HG02870 (cell line): ENCODE measurements at regions not wholly inside any gene's neighbourhood (a gene's known extent, or its start where the extent isn't known, plus 50 kb on each side); places are given as distances from the start of the nearest gene placed in this dataset.

Experiments used
- ATAC-seq: cut with Tn5 transposase; IDR thresholded peaks from one replicate; pipeline ENCODE4 v1.9.1; 2021; ENCODE audit warnings: mild to moderate bottlenecking, moderate library complexity; ENCODE audit not compliant: unreplicated experiment

DNA sequence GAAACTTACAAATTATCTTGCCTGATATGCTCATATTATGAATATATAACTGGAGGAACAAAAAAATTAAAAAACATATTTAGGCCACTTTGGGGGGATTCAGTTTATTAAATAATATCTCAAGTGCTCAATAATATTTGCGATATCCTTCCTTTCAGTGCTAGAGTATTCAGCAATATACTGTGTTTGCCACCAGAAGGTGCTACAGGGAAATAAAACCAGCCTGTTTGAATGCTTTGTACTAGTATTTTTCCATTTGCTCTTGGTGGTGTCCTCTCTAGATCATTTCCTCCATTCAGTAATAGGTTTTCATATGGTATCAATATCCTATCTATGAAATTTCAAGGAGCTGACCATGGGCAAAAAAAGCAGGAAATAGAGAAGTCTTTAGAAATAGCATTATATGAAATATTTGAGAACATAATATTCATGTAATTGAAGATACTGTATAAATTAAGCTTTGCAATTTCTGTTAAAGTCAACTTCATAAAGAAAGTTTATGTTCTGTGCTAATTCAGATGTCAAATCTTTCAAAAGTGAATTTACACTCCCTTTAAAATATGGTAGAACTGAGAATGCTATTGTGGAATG is 106.2 kb upstream of the NAV3 start:
- ATAC-seq = peak; percentile 76

DNA sequence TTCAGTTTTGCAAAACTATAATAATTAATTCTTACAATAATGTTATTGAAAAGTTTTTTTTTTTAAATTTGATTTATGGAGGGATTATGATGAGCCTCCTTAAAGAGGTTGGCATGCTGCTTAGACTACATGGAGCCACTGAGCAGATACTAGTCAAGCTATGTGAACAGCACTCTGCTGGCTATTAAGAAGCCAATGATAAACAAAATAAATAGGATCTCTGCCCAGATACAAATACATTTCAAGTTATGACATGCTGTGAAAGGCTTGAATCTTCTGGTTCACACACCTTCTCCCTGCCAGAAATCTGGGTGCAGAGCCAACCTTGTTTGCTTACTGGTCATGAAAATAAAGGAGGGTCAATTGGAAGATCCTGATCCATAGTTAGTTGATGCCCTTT is 107.4 kb upstream of the NAV3 start:
- ATAC-seq = no peak

DNA sequence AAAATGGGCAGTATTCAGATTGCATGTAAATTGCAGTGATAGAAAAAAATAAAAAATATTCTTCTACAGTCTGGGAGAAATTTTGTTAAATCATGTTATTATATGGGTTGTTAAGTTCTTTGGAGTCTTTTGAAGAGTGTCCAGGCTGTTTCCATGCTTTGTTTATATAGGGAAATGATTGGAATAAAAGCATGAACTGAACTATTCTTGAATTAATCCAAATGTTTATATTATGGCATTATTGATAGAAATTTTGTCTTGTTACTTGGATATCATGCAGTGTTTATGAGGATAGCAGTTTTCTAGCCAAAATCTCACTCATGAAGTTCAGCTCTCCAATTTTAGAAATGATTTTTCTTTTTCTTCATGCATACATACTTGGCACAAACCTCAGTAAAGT is 108.2 kb upstream of the NAV3 start:
- ATAC-seq = no peak

GRCh38 chr12:77720258-77720657 is 110.4 kb upstream of the NAV3 start:
- no peak for ATAC-seq

- no peak for ATAC-seq
Measured at GRCh38 chr12:77710209-77710608, 120.5 kb upstream of the NAV3 start.

DNA sequence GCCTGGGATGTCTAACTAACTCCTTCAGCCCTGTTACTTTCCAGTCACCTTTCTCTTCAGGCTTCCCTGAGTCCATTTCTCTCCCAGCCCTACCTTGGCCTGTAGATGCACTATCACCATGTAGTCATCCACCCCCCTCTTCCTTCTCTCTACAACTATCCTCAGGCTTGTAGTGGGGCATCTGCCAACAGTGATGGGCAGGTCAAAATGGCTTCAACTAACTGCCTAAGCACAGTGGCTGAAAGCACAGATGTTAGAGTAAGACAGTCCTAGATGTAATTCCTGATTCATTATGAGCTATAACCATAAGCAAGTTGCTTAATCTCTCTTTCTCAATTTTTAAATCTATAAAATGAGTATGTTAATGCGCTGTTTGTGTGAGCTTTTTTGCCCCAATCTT is 133.6 kb upstream of the NAV3 start:
- no peak for ATAC-seq

DNA sequence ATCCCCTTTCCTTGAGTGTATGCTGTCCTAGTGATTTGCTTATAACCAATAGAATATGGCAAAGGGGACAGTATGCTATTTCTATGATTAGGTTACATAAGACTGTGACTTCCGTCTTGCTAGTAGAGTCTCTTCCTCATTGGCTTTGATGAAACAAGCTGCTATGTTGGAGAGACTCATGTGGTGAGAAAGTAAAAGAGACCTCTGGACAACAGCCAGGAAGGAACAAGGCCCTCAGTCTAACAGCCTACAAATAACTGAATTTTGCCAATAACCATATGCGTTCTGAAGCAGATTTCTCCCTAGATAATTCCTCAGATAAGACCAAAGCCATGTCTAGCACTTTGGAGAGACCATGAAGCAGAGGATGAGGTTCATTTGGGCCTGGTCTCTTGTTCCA is 134.5 kb upstream of the NAV3 start:
- ATAC-seq = no peak

- no peak for ATAC-seq
Measured at GRCh38 chr12:77689510-77690086, 141.1 kb upstream of the NAV3 start.

GRCh38 chr12:77687321-77687720 is 143.4 kb upstream of the NAV3 start:
- ATAC-seq = no peak

DNA sequence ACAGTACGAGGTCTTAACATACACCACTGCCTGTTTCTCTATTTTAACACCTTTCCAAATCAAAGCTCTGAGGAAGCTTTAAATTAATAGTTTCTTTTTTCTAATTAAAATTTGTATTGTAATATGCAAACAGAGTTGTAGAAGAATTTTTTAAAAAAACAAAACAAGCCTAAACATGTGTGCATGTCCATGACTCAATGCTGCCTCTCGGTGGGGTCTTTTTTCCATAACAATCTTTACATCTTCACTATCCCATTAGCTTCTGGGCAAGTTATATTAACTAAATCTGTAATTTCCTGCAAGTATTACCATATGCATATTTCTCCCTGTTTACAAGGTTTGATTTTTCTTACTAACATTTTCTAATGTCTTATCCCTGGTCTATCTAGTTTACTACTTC is 143.9 kb upstream of the NAV3 start:
- no peak for ATAC-seq

DNA sequence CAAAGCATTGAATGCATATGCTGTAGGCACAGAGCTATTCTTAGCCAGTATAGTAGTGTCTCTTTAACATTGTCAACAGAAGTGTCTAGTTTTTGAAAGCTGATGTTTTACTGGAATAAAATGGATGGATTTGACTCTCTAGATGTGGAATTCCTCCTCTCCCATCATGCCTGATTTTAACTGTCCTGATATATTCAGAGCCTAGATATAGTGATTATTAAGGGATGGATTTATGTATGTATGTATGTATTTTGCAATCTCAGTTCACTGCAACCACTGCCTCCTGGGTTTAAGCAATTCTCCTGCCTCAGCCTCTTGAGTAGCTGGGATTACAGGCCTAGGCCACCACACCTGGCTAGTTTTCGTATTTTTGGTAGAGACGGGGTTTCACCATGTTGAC is 144.8 kb upstream of the NAV3 start:
- no peak for ATAC-seq

GRCh38 chr12:77685112-77685511 is 145.6 kb upstream of the NAV3 start:
- no peak for ATAC-seq

- ATAC-seq = no peak
Measured at GRCh38 chr12:77682488-77682887, 148.2 kb upstream of the NAV3 start.

DNA sequence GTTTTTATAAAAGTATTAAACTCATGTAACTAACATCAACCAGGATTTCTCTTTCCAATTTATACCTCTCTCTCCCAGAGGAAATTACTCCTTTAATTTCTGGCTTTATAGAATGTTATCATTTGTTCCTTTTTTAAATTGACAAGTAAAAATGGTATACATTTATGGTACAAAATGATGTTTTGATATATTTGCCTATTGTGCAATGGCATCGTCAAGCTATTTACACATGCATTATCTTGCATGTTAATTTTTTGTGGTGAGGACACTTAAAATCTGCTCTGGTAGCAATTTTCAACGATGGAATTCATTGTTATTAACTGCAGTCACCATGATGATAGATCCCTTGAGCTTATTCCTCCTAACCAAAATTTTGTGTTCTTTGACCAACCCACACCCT is 149.0 kb upstream of the NAV3 start:
- ATAC-seq = no peak

- ATAC-seq = no peak
Measured at GRCh38 chr12:77679686-77680085, 151.0 kb upstream of the NAV3 start.

- ATAC-seq = no peak
Measured at GRCh38 chr12:77678621-77679020, 152.1 kb upstream of the NAV3 start.

DNA sequence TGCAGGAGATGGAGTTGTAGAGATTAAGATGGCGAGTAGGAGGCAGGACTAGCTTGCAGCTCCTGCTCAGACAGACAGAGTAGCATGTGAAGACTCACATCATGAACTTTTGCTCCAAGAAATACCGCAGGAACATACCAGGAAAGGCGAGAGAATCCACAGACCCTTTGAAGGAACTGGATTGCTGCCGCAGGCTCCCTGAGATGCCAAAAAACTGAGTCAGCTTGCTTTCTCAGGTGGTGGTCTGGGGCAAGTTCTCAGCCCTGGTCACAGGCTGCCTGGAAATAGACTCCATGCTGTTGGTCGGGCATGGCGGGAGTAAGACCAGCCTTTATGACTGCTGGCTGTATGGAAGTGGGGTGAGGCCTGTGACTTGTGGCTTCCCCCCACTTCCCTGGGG is 163.6 kb upstream of the NAV3 start:
- no peak for ATAC-seq

GRCh38 chr12:77648716-77649115 is 182.0 kb upstream of the NAV3 start:
- ATAC-seq = no peak

DNA sequence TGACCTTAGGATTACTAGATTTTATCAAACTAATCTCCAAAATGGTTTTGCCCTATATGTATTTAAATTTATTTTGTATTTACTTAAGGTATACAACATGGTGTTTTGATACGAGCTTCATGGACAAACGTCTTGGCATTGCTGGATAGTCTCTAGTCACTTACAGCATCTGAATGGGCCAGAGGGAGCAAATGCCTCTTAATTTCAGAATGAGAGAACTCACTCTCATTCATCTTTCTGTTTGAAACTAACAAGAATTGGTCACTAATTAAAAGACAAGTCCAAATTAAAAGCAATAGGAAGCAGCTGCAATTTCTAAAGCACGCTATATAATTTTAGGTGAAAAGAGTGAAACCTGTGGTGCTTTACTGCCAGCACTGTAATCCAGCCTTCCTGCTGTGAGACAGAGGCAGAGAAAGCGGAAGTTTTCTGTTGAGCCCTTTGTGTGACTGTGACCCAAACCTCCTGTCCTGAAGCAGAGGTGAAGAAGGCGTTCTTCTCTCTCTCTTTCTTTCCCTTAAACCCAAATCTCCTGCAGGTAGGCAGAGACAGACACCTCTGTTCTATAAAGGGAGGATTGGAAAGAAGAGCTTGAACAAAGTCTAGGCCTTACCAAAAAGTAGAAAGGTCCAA is 184.6 kb upstream of the NAV3 start:
- no peak for ATAC-seq

- no peak for ATAC-seq
Measured at GRCh38 chr12:77644915-77645605, 185.6 kb upstream of the NAV3 start.

- ATAC-seq = no peak
Measured at GRCh38 chr12:77642246-77642645, 188.4 kb upstream of the NAV3 start.

DNA sequence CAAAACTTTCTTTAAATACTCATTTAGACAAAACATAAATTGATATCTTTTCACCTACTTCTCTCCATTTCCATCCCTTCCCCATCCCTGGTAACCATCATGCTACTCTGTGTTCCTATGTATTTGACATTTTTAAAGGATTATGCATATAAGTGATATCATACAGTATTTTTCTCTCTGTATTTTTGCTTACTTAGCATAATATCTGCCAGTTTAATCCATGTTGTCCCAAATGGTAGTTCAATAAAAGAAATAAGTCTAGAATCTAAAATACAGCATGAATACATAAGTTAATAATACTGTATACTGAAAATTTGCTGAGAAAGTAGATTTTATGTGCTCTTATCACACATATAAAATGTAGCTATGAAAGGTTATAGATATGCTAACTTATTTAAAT is 190.3 kb upstream of the NAV3 start:
- no peak for ATAC-seq
